ENCODE measurements at regions not wholly inside any gene's neighbourhood (a gene's known extent, or its start where the extent isn't known, plus 50 kb on each side); places are given as distances from the start of the nearest gene placed in this dataset.

- TF ChIP-seq, protein P1, sequence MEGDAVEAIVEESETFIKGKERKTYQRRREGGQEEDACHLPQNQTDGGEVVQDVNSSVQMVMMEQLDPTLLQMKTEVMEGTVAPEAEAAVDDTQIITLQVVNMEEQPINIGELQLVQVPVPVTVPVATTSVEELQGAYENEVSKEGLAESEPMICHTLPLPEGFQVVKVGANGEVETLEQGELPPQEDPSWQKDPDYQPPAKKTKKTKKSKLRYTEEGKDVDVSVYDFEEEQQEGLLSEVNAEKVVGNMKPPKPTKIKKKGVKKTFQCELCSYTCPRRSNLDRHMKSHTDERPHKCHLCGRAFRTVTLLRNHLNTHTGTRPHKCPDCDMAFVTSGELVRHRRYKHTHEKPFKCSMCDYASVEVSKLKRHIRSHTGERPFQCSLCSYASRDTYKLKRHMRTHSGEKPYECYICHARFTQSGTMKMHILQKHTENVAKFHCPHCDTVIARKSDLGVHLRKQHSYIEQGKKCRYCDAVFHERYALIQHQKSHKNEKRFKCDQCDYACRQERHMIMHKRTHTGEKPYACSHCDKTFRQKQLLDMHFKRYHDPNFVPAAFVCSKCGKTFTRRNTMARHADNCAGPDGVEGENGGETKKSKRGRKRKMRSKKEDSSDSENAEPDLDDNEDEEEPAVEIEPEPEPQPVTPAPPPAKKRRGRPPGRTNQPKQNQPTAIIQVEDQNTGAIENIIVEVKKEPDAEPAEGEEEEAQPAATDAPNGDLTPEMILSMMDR (IDR thresholded peaks at IDR 0.05) = no peak
- no peak for TF ChIP-seq POLR2A (IDR thresholded peaks at IDR 0.05)
Measured at GRCh38 chr7:124679146-124679545, 86.4 kb downstream of the GPR37 start.

Measured in lower leg skin (tissue), 3 donors.